ENCODE measurements at regions not wholly inside any gene's neighbourhood (a gene's known extent, or its start where the extent isn't known, plus 50 kb on each side); places are given as distances from the start of the nearest gene placed in this dataset.

DNA sequence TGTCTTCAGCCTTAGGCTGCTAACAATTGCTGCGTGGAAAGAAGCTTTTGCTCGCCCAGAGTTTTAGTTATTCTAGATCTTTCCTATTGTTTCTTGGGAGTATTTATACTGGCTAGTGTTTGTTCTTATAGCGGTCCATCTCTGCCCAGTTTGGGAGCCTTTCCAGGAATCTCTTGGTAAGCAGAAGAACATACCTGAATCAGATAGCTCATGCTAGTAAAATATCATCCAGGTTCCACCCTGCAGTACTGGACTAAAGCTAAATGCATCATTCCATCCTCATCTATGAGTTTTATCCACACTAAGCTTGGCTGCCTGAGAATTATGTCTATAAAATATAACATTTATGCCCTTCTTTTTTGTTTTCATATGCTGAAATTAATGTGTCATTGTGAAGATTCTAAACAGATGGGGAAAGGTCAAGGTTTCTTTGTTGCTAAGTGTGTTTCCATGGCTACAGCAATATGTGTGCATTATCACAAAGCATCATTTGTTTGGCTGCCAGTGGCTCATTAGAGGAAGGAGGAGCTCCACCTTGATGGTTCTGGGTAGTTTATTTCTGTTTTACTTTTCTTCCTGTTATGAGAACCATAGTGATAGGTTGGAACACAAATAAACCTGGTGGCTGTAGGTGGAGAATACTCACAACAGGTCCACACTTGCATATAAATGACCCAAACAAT, 182.8 kb downstream of the PIK3C3 start:
- no peak for DNase-seq

DNA sequence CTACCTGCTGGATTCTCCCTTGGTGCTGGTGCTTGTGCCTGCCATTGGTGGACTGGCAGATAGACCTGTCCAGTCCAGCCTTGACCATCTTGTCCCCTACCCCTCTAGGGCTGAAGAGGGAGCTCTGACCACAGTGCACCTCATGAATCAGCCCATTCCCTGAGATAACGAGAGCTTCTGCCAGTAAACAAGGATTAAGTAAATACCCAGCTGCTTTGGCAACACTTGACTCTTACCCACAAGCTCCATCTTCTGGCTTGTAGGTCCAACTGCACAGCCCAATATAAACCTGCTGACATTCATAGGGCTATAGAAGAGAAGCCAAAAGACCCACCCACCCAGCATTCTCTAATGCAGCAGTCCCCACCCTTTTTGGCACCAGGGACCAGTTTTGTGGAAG, 186.4 kb downstream of the PIK3C3 start:
- no peak for DNase-seq

DNA sequence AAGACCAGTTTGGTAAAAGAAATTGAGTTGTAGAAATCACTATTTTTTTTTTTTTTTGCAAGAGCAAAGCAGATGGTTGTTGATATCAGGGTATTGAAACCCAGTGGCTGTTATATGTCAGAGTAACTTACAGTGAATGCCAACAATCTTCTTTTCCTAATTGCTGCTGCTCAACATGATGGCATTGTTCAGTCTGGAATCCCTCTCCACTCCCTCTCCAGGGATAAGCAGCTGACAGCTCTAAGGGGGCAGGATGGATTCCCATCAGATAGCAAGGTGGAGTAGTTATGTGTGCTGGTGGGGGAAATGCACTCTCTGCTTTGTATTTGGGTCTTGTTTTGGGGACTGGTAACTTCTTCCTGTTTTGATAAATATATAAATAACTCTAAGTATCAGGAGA, 200.0 kb downstream of the PIK3C3 start:
- no peak for DNase-seq

DNA sequence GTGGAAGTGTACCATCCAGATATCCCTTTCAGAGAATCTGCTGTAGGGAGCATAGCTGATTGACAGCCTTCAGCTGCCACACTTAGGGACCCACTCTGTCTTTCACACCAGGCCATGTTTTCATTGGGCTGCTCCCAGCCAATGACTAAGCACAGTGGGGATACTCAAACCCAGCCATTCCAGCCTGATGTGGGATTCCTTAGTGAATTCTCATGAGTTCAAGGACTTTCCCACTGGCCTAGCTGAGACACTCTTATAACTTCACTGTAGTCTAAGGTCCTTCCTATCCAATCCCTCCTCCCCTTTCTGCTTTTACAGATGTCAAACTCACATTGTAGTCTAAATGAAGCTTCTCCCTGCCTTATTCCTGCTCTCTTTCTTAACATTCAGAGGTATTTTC, 201.2 kb downstream of the PIK3C3 start:
- no peak for DNase-seq

DNA sequence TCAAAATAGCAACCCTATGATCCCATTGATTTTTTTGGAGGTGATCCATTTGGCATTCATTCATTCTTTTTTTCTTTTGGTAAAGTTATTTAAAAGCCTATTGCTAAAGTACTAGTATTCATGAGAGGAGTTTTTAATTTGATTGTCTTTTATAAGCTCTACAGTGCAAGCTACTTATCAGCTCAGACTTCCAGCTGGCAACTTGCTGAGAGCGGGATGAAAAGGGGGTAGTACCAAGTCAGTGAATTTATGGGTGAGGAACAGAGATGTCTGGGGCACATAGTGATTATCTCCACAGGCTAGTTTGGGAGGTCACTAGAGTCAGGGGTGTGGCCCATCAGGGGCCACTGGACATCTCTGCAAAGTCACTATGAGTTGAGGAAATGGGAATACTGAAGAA, 202.4 kb downstream of the PIK3C3 start:
- no peak for DNase-seq

DNA sequence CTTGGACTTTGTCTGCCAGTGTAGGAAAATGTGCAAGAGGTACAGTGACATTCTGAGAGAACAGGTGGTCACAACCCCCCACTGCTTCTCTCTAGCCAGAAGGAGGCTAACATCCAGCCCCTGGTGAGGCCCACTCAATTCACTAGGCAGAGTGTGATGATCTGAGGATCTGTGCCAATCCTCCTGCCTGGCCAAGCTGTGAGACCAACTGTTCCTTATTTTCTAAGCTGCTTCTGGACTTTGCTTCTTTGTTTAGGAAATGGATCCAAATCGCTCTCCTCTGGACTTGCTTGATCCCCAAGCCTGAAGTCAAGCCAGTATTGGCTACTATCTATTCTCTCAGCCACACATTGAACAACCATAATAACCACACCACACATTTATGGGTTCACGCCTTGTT, 202.8 kb downstream of the PIK3C3 start:
- no peak for DNase-seq

DNA sequence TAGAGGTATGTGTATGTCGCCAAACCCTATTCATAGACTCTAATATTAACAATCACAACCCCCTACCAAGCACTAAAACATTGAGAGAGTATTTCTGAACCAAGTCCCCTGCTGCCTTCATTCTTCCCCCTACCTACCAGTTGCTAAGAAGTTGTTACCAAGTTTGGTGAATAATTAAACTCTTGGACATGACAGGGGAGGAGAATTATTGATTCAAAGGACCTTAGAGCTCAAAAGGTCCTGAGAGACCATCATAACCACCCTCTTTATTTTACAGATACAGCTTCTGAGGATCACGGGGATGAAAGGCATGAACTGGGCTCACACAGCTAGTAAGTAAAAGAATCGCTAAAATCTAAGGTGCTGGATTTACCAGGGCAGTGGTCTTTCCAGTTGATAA, 204.1 kb downstream of the PIK3C3 start:
- no peak for DNase-seq

DNA sequence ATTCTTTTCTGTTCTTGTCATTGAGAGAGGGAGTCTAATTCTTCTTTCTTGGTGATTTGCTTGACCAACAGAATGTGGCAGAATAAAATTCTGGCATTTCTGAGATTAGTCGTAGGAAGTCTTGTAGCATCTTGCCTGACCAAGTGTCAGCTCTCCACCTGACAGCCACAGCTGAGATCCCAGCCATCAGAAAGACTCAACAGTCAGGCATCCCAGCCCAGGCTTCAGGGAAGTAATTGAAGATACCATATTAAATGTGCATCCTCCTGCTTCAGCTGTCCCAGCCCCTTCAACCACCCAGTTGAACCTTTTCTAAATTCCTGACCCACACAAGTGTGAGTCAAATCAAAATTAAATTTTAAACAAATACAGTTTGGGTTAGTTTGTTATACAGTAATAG, 208.3 kb downstream of the PIK3C3 start:
- no peak for DNase-seq

DNA sequence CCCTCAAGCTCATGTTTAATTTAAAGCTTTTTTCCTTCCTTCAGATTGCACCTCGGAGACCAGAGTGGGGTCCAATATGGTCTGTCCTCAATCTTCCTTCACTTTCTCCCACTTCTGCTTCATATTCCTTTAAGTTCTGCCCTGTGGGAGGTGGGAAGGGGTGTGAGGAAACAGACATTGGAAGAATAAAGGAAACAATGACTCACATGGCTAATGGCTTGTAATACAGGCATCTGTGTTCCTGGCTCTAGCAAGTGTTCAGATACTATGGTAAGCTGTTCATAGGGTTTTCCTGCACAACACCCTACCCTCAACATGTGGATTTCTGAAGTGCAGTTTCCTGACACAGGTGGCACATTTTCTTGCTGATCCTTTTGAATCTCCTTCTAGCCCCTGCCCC, 209.5 kb downstream of the PIK3C3 start:
- no peak for DNase-seq

DNA sequence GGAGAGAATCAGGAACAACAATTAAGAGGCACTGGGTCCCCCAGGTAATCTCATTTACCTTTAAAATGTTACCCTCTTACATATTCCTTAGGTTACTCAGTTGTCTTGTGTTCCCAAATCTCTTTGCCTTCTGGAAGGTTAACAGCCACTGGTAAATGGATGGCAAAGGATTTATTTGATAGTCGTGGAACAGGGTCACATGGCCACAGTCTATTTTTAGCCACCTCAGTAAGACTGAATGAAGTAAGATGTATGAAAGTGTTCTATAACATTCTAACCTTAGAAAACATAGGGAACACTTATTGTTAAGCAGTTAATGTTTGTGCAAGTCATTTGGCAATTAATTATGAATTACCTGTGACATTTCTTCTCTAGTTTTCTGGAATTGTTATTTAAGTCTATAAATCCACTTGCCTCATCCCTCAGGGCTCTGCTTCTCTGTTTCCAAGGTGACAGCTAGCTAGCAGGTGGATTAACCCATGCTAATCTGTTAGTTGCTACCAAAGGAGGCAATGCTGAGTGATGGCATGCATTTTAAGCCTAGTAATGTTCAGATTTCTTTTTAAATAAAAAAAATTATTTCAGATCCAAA, 211.0 kb downstream of the PIK3C3 start:
- no peak for DNase-seq

DNA sequence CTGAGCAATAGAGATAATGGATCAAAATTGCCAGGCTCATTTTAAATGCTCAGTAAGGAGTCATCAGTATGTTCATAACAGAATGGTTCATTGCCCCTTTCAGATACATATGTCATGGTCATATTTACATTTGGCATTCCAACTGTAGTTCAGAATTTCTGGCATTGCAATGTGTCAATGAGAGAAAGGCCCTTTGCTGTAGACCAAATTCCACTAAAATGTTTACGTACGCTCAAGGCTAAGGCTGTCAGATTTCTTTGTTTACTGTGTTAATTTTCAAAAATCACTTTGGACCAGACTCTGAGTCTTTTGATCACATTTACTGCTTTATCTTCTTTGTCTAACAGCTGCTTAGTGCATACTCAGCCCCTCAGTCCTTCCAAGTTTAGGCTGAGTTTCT, 213.5 kb downstream of the PIK3C3 start:
- no peak for DNase-seq

DNA sequence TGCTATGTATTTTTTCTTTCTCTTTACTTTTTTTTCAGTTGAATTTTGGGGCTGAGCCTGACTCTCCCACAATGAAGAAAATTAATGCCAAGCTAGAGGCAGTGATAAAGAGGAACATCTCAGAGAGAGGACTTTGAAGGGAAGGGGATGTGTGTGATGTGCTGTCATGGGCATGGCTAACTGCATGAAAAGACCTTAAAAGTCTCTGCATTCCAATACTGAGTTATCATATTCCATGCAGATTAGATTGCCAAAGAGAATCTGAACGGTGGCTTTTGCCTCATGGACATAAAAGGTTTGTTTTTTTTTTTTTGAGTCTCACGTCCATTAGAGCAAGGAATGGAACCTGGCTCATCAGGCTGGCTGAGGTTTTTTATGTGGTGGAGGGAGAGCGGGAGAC, 213.9 kb downstream of the PIK3C3 start:
- no peak for DNase-seq

DNA sequence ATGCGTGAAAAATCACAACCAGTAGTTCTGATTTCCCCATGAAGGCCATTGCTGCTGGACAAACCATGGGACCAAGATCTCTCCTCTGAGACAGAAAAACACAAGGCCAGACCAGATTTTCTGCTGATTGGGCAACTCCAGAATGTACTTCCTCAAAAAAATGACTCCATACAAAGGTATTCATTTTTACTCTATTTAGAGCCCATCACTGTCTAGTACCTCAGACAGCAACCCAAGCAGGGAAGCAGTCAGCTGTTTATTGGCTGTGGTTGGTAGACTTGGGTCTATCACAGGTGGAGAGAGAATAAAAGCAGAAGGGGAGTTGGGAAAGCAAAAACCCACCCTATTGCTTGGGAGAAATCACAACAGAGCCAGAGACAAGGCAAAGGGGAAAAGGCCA, 219.9 kb downstream of the PIK3C3 start:
- DNase-seq, result no peak

DNA sequence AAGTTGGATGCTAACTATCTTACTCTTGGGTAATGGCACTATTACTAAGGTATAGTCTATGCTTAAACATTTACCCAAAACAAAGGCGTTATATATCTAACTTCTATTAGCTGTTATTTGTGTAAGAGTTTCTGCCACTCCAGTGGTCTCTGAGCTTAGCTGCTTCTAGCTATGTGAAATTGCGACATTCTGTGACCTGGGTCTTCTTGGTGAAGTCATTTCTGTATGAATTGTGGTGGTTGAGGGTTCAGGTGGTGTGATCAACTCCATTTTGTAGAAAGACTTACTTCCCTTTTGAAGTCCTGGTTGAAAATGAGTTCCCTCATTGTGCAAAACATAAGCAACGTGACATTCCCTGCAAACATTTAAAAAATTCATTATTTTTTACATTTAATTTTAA, 221.6 kb downstream of the PIK3C3 start:
- DNase-seq, result no peak

DNA sequence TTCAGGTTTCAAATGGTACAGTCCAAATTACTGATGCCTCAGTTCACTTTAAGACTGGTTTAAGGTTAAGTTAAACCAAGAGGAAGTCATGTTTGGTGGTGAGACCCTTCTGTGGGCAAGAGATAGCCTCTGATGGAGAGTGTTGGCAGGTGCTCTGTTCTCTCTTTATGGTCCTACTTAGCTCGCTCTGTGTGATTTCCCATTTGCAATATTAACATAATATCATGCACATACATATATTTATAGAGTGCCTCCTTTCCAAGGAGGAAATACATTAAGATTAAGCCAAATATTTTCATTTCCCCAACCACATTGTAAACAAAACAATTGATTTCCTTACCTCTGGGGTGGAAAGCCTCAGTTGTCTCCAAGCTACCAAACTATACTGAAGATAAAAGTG, 222.4 kb downstream of the PIK3C3 start:
- no peak for DNase-seq

DNA sequence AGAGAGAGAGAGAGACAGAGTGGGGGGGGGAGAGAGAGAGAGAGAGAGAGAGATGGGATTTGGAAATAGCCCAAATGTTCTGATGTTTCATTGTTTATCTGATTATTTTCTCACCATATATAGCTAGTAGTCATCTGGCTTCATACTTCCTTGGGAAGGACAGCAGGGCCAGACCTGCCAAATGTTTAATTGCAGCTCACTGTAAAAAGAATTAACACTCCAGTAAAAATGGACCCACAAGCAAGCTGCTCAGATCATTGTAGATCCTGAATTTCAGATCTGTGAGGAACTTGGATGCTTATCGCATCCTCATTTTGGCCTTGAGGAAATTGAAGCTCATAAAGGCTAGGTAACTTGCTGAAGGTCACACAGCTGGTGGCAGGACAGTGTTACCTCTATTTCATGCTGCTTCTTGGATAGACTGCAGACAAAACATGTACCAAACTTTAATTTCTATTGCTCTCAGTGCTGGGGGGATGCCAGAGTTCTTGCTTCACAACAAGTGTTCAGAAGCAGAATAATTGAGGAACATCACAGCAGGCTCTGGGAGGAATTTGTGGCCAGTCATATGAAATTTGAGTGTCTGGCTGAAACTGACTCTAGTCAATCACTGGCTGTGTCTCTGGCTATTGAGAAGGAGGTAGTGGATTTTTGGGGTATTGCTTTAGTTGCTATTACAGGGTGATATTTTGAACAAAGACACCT, 223.5 kb downstream of the PIK3C3 start:
- DNase-seq, result no peak

DNA sequence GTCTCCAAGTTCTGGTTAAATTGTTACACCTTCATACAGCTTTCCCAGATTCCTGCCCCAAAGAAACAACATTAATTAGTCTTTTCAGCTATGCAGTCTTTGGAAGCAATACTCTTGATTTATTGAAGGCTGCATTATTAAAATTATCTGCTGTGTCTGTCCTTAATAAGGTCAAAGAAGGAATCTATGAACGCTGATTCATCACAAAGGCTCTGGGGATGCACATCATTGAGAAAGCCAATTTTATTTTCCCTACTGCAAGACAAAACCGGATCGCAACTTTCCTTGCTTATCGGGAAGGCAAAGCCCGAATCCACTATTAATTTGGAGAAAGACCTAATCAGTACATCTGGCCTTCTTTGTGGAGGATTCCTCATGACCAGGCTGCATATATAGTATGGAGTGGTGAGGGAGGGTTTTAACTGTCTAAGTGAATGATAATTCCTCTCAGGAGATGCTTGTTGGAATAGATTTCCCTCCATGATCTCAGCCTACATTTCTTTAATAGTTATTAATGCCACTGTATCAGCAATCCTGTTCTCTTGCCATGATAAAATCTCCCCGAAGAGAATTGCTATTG, 224.6 kb downstream of the PIK3C3 start:
- no peak for DNase-seq

DNA sequence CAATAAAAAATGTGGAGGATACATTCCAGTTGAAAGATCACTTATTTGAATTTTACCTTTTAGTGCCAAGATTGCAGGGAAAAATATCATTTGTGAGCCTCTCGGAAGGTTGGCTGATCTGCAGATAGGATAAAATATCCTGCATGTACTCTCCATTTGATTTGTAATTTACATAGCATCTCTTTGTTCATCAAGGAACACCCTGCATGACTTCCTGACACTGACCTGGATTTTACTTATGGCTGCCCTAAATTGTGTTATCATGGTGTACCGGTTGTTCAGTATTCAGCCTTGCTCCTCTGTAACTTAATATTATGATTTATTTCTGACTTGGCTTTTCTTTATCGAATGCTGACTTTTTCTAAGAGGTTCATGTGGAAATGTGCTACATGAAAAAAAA, 226.4 kb downstream of the PIK3C3 start:
- no peak for DNase-seq

DNA sequence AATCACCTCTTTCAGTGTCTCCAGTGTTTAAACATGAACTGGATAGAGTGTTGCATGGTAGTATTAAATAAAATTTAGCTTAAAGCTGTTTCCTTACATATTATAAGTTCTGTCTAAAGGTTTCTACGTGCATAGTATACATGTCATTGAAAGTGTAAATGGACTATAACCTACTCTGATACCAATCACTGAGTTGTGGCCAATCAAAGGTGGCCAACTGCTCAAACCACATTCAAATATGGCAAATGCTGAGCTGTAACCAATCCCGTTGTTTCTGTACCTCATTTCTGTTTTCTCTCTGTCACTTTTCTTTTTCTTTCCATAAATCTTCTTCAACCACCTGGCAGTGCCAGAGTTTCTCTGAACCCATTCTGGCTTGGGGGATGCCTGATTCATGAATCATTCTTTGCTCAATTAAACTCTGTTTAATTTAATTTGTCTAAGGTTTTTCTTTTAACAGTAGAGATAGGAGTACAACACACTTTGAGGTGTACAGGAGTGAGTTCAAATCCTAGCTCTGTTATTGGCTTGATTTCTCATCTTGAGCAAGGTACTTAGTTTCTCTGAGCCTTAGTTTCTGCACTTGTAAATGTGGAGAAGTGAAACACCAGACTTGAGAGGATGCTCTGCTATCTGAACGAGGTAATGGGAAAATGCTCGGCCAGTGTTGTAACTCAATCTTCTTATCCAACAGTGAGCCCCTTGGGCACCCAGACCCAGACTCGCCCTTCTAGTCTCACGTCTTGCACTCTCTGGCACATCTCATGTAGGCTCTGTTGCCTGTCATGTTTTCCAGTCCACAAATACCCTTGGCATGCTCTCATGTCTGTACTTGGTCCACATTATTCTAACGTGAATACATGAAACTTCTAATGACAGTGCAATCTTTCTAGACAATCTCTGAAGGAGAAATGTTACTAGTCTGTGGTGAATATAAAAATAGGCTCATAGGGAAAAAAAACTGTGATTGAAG, 228.0 kb downstream of the PIK3C3 start:
- DNase-seq, result no peak

DNA sequence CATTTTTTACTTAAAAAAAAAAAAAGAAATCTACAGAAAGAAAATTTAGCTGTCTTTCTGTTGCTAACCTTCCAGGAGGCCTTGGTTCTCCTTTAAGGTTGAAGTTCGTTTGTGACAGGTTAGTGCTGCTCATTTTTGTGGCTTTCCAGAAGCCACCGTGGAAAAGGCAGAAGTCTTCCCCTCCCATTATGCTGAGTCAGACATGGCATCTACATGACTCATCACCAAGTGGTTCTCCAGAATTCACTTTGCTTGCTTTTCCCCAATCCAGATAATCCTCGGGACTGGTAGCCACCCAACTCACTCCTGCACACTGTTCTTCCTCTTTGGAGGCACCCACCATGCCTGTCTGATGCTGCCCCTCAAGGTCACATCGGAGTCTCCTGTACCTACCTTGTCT, 228.7 kb downstream of the PIK3C3 start:
- no peak for DNase-seq

DNA sequence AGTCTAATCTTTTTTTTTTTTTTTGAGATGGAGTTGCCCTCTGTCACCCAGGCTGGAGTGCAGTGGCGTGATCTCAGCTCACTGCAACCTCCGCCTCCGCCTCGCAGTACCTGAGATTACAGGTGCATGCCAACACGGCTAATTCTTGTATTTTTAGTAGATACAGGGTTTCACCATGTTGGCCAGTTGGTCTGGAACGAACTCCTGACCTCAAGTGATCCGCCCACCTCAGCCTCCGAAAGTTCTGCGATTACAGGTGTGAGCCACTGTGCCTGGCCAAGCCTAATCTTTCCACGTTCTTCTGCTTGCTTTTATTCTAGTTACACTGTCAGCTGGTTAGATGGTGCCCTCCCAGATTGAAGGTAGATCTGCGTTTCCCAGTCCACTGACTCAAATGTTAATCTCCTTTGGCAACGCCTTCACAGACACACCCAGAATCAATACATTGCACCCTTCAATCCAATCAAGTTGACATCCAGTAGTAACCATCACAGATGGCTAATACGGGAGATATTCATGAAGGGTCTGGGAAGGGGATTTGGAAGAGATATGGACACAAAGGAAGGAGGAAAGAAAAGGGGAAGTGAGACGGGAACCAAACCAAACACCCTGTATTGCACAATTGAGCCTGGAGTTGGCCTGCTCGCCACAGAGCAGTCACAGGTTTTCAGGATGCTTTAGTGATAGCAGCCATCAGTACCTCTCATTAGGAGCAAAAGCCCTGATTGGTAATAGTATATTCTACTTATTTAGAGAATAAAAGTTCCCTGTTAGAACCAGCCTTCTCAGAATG, 229.8 kb downstream of the PIK3C3 start:
- no peak for DNase-seq

DNA sequence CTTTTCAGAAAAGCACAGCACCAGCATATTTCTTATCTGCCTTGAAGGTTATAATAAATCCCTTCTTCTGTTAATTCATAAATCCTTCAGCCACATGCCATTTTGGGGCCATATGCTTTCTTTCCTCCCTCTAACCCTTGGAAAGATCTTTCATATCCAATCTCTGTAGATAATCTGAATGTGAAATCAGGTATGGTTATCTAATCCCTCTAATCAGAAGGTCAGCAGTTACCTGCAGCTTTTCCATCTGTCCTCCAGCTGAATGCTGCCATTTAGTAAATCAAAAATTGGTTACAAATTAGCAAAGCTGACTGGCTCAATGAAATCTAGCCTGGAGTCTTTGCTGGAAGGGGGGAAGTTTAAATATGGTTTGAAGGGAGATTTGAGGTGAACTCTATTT, 230.5 kb downstream of the PIK3C3 start:
- DNase-seq, result no peak
